Medulla oblongata (tissue), 1 donor: ENCODE measurements at regions not wholly inside any gene's neighbourhood (a gene's known extent, or its start where the extent isn't known, plus 50 kb on each side); places are given as distances from the start of the nearest gene placed in this dataset.
"Not testable (repeated sequence)": the region's sequence is repeated elsewhere in the genome, so short reads cannot be mapped to it uniquely, and the experiment has no call there.

ENCODE experiments used
- DNase-seq: peaks from one replicate; pipeline ENCODE4 v3.0.0-alpha.2; 2015; ENCODE audit errors: extremely low spot score

- no peak for DNase-seq
Observed at GRCh38 chr19:31529121-31529520, 179.9 kb upstream of the TSHZ3 start.

GRCh38 chr19:31530781-31531180 lies 181.5 kb upstream of the TSHZ3 start:
- DNase-seq, result no peak

- no peak for DNase-seq
Observed at GRCh38 chr19:31531326-31531725, 182.1 kb upstream of the TSHZ3 start.

- DNase-seq, result no peak
Observed at GRCh38 chr19:31532034-31532433, 182.8 kb upstream of the TSHZ3 start.

- no peak for DNase-seq
Observed at GRCh38 chr19:31533114-31533513, 183.9 kb upstream of the TSHZ3 start.

GRCh38 chr19:31534231-31534630 lies 185.0 kb upstream of the TSHZ3 start:
- DNase-seq, result no peak

GRCh38 chr19:31534786-31535657 lies 185.8 kb upstream of the TSHZ3 start:
- no peak for DNase-seq

- no peak for DNase-seq
Observed at GRCh38 chr19:31535691-31536460, 186.6 kb upstream of the TSHZ3 start.

- no peak for DNase-seq
Observed at GRCh38 chr19:31537136-31537535, 187.9 kb upstream of the TSHZ3 start.

- not testable (repeated sequence) for DNase-seq
Observed at GRCh38 chr19:31537902-31538301, 188.7 kb upstream of the TSHZ3 start.

GRCh38 chr19:31538879-31539278 lies 189.6 kb upstream of the TSHZ3 start:
- DNase-seq, result no peak

- DNase-seq, result no peak
Observed at GRCh38 chr19:31539386-31539785, 190.2 kb upstream of the TSHZ3 start.

- no peak for DNase-seq
Observed at GRCh38 chr19:31541396-31541795, 192.2 kb upstream of the TSHZ3 start.

- DNase-seq, result no peak
Observed at GRCh38 chr19:31543456-31543855, 194.2 kb upstream of the TSHZ3 start.

GRCh38 chr19:31545777-31546176 lies 196.5 kb upstream of the TSHZ3 start:
- no peak for DNase-seq

- no peak for DNase-seq
Observed at GRCh38 chr19:31546205-31546960, 197.1 kb upstream of the TSHZ3 start.

GRCh38 chr19:31548941-31549340 lies 199.7 kb upstream of the TSHZ3 start:
- DNase-seq, result no peak

- no peak for DNase-seq
Observed at GRCh38 chr19:31553112-31553845, 204.0 kb upstream of the TSHZ3 start.

- DNase-seq, result no peak
Observed at GRCh38 chr19:31553846-31554215, 204.6 kb upstream of the TSHZ3 start.

- no peak for DNase-seq
Observed at GRCh38 chr19:31554360-31554759, 205.1 kb upstream of the TSHZ3 start.

- no peak for DNase-seq
Observed at GRCh38 chr19:31555634-31556215, 206.5 kb upstream of the TSHZ3 start.
